DND-41 (cell line): ENCODE measurements at regions not wholly inside any gene's neighbourhood (a gene's known extent, or its start where the extent isn't known, plus 50 kb on each side); places are given as distances from the start of the nearest gene placed in this dataset.
"Not testable (repeated sequence)": the region's sequence is repeated elsewhere in the genome, so short reads cannot be mapped to it uniquely, and the experiment has no call there.

Experiments
- ATAC-seq: fragments of 200-7000 bp; cut with Tn5 transposase; 3 replicates; pipeline ENCODE4 v1.9.1; 2021; ENCODE audit warnings: low read depth; ENCODE audit not compliant: insufficient read depth
- DNase-seq: peaks from one replicate; pipeline ENCODE4 v3.0.0-alpha.2; 2020
- H2AFZ ChIP-seq: 2 replicates; pipeline ENCODE4 v1.6.0; 2012; ENCODE audit warnings: low read depth, low read length
- H3K27ac ChIP-seq: 2 replicates; pipeline ENCODE4 v1.5.1; 2012; ENCODE audit warnings: low read length, inconsistent platforms
- H3K27me3 ChIP-seq: fragments of 200-600 bp; sonication (generic); 2 replicates; pipeline ENCODE4 v1.6.0; 2012; ENCODE audit warnings: low read length, mild to moderate bottlenecking, inconsistent platforms; ENCODE audit not compliant: insufficient read depth, poor library complexity
- H3K36me3 ChIP-seq: 2 replicates; pipeline ENCODE4 v1.5.1; 2012; ENCODE audit warnings: low read length, inconsistent platforms; ENCODE audit not compliant: insufficient read depth
- H3K4me1 ChIP-seq: 2 replicates; pipeline ENCODE4 v1.5.1; 2012; ENCODE audit warnings: mild to moderate bottlenecking, low read length; ENCODE audit not compliant: insufficient read depth
- H3K4me2 ChIP-seq: 2 replicates; pipeline ENCODE4 v1.6.0; 2012; ENCODE audit warnings: mild to moderate bottlenecking, moderate library complexity, low read length, inconsistent platforms; ENCODE audit not compliant: insufficient read depth
- H3K4me3 ChIP-seq, 2 experiments: fragments of 200-600 bp in 1 of 2; shearing (Covaris generic) in 1 of 2; 2 replicates each; pipeline ENCODE4 v1.5.1; 2012 to 2016; ENCODE audit warnings: inconsistent platforms in 2 of 2, low read length in 2 of 2, mild to moderate bottlenecking in 2 of 2, low read depth in 1 of 2, moderate library complexity in 1 of 2
- H3K79me2 ChIP-seq: 2 replicates; pipeline ENCODE4 v1.6.0; 2012; ENCODE audit warnings: low read length, inconsistent platforms; ENCODE audit not compliant: insufficient read depth
- H3K9ac ChIP-seq: 2 replicates; pipeline ENCODE4 v1.6.0; 2012; ENCODE audit warnings: low read depth, mild to moderate bottlenecking, inconsistent platforms, low read length, moderate library complexity
- H3K9me3 ChIP-seq: 2 replicates; pipeline ENCODE4 v1.5.1; 2012; ENCODE audit warnings: low read length, moderate library complexity, mild to moderate bottlenecking, inconsistent platforms; ENCODE audit not compliant: insufficient read depth, severe bottlenecking
- H4K20me1 ChIP-seq: 2 replicates; pipeline ENCODE4 v1.6.0; 2012; ENCODE audit warnings: low read length; ENCODE audit not compliant: insufficient read depth
- CTCF ChIP-seq: IDR thresholded peaks from 2 replicates; pipeline ENCODE4 v1.5.1; 2012; ENCODE audit warnings: borderline replicate concordance, low read length, moderate library complexity, mild to moderate bottlenecking; ENCODE audit not compliant: poor library complexity, severe bottlenecking; ENCODE audit errors: extremely low read depth
- EZH2 ChIP-seq: IDR thresholded peaks from 3 replicates; pipeline ENCODE4 v1.6.1; 2012; ENCODE audit warnings: borderline replicate concordance, low read depth, mild to moderate bottlenecking, moderate library complexity, low read length, inconsistent platforms; ENCODE audit not compliant: severe bottlenecking

GRCh38 chrX:125475482-125475881 is 155.8 kb downstream of the TEX13C start:
- no peaks in the 10 kb centered on the region for H3K36me3 ChIP-seq
- H3K4me1 ChIP-seq: no peaks in the 10 kb centered on the region
- TF ChIP-seq CTCF: no peak
- no peak for TF ChIP-seq EZH2
- no peak overlapping the region for H2AFZ ChIP-seq
- H3K79me2 ChIP-seq: no peaks in the 10 kb centered on the region
- ATAC-seq (no peak), DNase-seq (no peak)
- H3K27me3 ChIP-seq: no peaks in the 10 kb centered on the region
- H3K9me3 ChIP-seq: no peaks in the 10 kb centered on the region
- H4K20me1 ChIP-seq: no peaks in the 10 kb centered on the region
- no peak overlapping the region for H3K4me2 ChIP-seq
- no peak overlapping the region for H3K27ac ChIP-seq
- H3K4me3 ChIP-seq: no peak overlapping the region
- no peak overlapping the region for H3K9ac ChIP-seq

GRCh38 chrX:125492439-125492838 is 172.8 kb downstream of the TEX13C start:
- no peak overlapping the region for H2AFZ ChIP-seq
- H3K27ac ChIP-seq: no peak overlapping the region
- H3K4me3 ChIP-seq: no peak overlapping the region
- TF ChIP-seq EZH2: no peak
- H3K79me2 ChIP-seq: no peaks in the 10 kb centered on the region
- no peaks in the 10 kb centered on the region for H3K9me3 ChIP-seq
- H4K20me1 ChIP-seq: no peaks in the 10 kb centered on the region
- no peak overlapping the region for H3K4me2 ChIP-seq
- no peaks in the 10 kb centered on the region for H3K4me1 ChIP-seq
- no peak for DNase-seq
- H3K27me3 ChIP-seq: no peaks in the 10 kb centered on the region
- ATAC-seq: no peak
- no peak overlapping the region for H3K9ac ChIP-seq
- H3K36me3 ChIP-seq: no peaks in the 10 kb centered on the region

- H3K36me3 ChIP-seq, H3K4me1 ChIP-seq, H4K20me1 ChIP-seq, ATAC-seq, H3K27ac ChIP-seq, H3K27me3 ChIP-seq, H2AFZ ChIP-seq, H3K4me3 ChIP-seq, DNase-seq, H3K9me3 ChIP-seq, H3K4me2 ChIP-seq, H3K79me2 ChIP-seq, H3K9ac ChIP-seq: not testable (repeated sequence)
These were observed 173.3 kb downstream of the TEX13C start for GRCh38 chrX:125493004-125493403.

- H3K27me3 ChIP-seq: no peaks in the 10 kb centered on the region
- no peaks in the 10 kb centered on the region for H3K79me2 ChIP-seq
- DNase-seq: no peak
- H3K36me3 ChIP-seq: no peaks in the 10 kb centered on the region
- TF ChIP-seq EZH2 (no peak), CTCF (no peak)
- H2AFZ ChIP-seq: no peak overlapping the region
- H3K4me2 ChIP-seq: no peak overlapping the region
- no peak for ATAC-seq
- H3K9ac ChIP-seq: no peak overlapping the region
- no peaks in the 10 kb centered on the region for H3K4me1 ChIP-seq
- no peak overlapping the region for H3K4me3 ChIP-seq
- no peak overlapping the region for H3K27ac ChIP-seq
- H3K9me3 ChIP-seq: no peaks in the 10 kb centered on the region
- no peaks in the 10 kb centered on the region for H4K20me1 ChIP-seq
These were observed 178.0 kb downstream of the TEX13C start for GRCh38 chrX:125497667-125498066.

- TF ChIP-seq EZH2 (no peak), CTCF (no peak)
- Histone ChIP-seq H3K4me1 (no peaks in the 10 kb centered on the region), H3K27me3 (no peaks in the 10 kb centered on the region), H2AFZ (no peak overlapping the region), H3K27ac (no peak overlapping the region), H3K36me3 (no peaks in the 10 kb centered on the region), H3K4me2 (no peak overlapping the region), H3K9me3 (no peaks in the 10 kb centered on the region), H3K9ac (no peak overlapping the region), H4K20me1 (no peaks in the 10 kb centered on the region), H3K79me2 (no peaks in the 10 kb centered on the region), H3K4me3 (no peak overlapping the region)
- DNase-seq: no peak
- no peak for ATAC-seq
These were observed 184.1 kb downstream of the TEX13C start for GRCh38 chrX:125503769-125504168.
